Breast epithelium (tissue), 3 donors: ENCODE measurements at regions not wholly inside any gene's neighbourhood (a gene's known extent, or its start where the extent isn't known, plus 50 kb on each side); places are given as distances from the start of the nearest gene placed in this dataset.

ENCODE experiments used
- CTCF ChIP-seq, 3 donors: fragments of 450-650 bp; IDR thresholded peaks; one replicate each; pipeline ENCODE4 v1.5.1; 2016 to 2017; ENCODE audit warnings: antibody characterized with exemption in 3 of 3, mild to moderate bottlenecking in 3 of 3, moderate library complexity in 3 of 3
- POLR2A ChIP-seq: fragments of 450-650 bp; IDR thresholded peaks from one replicate; pipeline ENCODE4 v1.6.1; 2016; ENCODE audit warnings: antibody characterized with exemption, mild to moderate bottlenecking, moderate library complexity
- POLR2AphosphoS5 ChIP-seq, 3 donors: sonication (generic); formaldehyde crosslinking; IDR thresholded peaks; one replicate each; pipeline ENCODE4 v1.6.1; 2017; ENCODE audit warnings: antibody characterized with exemption in 3 of 3

- no peak for TF ChIP-seq CTCF (IDR thresholded peaks at IDR 0.05)
- TF ChIP-seq POLR2AphosphoS5 (IDR thresholded peaks at IDR 0.05): no peak
- TF ChIP-seq POLR2A: no peak
Observed at GRCh38 chr1:219298571-219299148, 125.0 kb downstream of the LYPLAL1 start.
